IMR-90 (cell line): ENCODE measurements at regions not wholly inside any gene's neighbourhood (a gene's known extent, or its start where the extent isn't known, plus 50 kb on each side); places are given as distances from the start of the nearest gene placed in this dataset.

Experiments
- ATAC-seq: fragments of 200-7000 bp; cut with Tn5 transposase; 2 replicates; pipeline ENCODE4 v1.9.1; 2020; ENCODE audit warnings: low read depth, mild to moderate bottlenecking, moderate library complexity
- BruUV-seq: library from RNA; stranded (reverse); fragments of 400-500 nt; replicated peaks from 2 replicates; lab custom pipeline; 2021; lab: Mats Ljungman, UMichigan
- CTCF ChIA-PET: fragments of 300-600 bp; formaldehyde crosslinking; extraction: SDS; loops from one replicate; lab custom pipeline; 2021; ENCODE audit warnings: antibody characterized with exemption; lab: Yijun Ruan, JAX
- POLR2A ChIA-PET: fragments of 300-600 bp; sonication (Branson Sonifier 250); formaldehyde crosslinking; loops from one replicate; lab custom pipeline; 2022; ENCODE audit warnings: antibody characterized with exemption; ENCODE audit not compliant: unreplicated experiment; lab: Charles Lee
- DNase-seq: peaks from one replicate; pipeline ENCODE4 v3.0.0; 2013
- H2AFZ ChIP-seq: replicated peaks from 2 replicates; pipeline ENCODE3; 2013; ENCODE audit warnings: low read length, mild to moderate bottlenecking; ENCODE audit not compliant: poor library complexity
- H2AK5ac ChIP-seq: 2 replicates; pipeline ENCODE4 v1.6.1; 2013; ENCODE audit warnings: low read depth, low read length, inconsistent platforms
- H2AK9ac ChIP-seq: replicated peaks from 2 replicates; pipeline ENCODE3; 2013; ENCODE audit warnings: mild to moderate bottlenecking, low read depth, low read length, moderate library complexity; ENCODE audit not compliant: poor library complexity
- H2BK120ac ChIP-seq: 2 replicates; pipeline ENCODE4 v1.6.1; 2013; ENCODE audit warnings: low read depth, low read length, inconsistent platforms
- H2BK15ac ChIP-seq: 3 replicates; pipeline ENCODE4 v1.6.1; 2013; ENCODE audit warnings: low read depth, low read length, inconsistent platforms
- H2BK20ac ChIP-seq: 2 replicates; pipeline ENCODE4 v1.6.1; 2013; ENCODE audit warnings: low read depth, mild to moderate bottlenecking, inconsistent platforms, low read length, moderate library complexity
- H2BK5ac ChIP-seq: 2 replicates; pipeline ENCODE4 v1.6.1; 2013; ENCODE audit warnings: mild to moderate bottlenecking, low read depth, low read length, inconsistent platforms; ENCODE audit not compliant: poor library complexity, severe bottlenecking
- H3K14ac ChIP-seq: replicated peaks from 2 replicates; pipeline ENCODE4 v1.6.1; 2013; ENCODE audit warnings: low read depth, low read length, inconsistent platforms
- H3K18ac ChIP-seq: 2 replicates; pipeline ENCODE4 v1.6.1; 2013; ENCODE audit warnings: low read depth, low read length, control low read depth
- H3K23ac ChIP-seq: 2 replicates; pipeline ENCODE4 v1.6.1; 2013; ENCODE audit warnings: low read depth, low read length, inconsistent platforms
- H3K27ac ChIP-seq: 2 replicates; pipeline ENCODE4 v1.5.1; 2013; ENCODE audit warnings: mild to moderate bottlenecking, control low read depth, low read length; ENCODE audit not compliant: insufficient read depth
- H3K27me3 ChIP-seq: 2 replicates; pipeline ENCODE4 v1.6.1; 2013; ENCODE audit warnings: low read length; ENCODE audit not compliant: control insufficient read depth, insufficient read depth
- H3K36me3 ChIP-seq: 2 replicates; pipeline ENCODE4 v1.6.1; 2013; ENCODE audit warnings: low read length, mixed read lengths; ENCODE audit not compliant: control insufficient read depth, insufficient read depth
- H3K4ac ChIP-seq: 2 replicates; pipeline ENCODE4 v1.6.1; 2013; ENCODE audit warnings: low read depth, low read length, inconsistent platforms
- H3K4me1 ChIP-seq: 2 replicates; pipeline ENCODE4 v1.6.1; 2013; ENCODE audit warnings: low read length, mixed read lengths; ENCODE audit not compliant: control insufficient read depth, insufficient read depth
- H3K4me2 ChIP-seq: 2 replicates; pipeline ENCODE4 v1.6.1; 2013; ENCODE audit warnings: low read depth, mild to moderate bottlenecking, control low read depth, low read length, moderate library complexity
- H3K4me3 ChIP-seq: 2 replicates; pipeline ENCODE4 v1.5.1; 2013; ENCODE audit warnings: low read depth, mild to moderate bottlenecking, control low read depth, low read length, moderate library complexity; ENCODE audit not compliant: insufficient read depth
- H3K56ac ChIP-seq: 2 replicates; pipeline ENCODE4 v1.6.1; 2013; ENCODE audit warnings: low read length, inconsistent platforms; ENCODE audit not compliant: insufficient read depth; ENCODE audit errors: extremely low read depth
- H3K79me1 ChIP-seq, 2 experiments: 2 replicates each; pipeline ENCODE4 v1.6.1; 2013; ENCODE audit warnings: low read length in 2 of 2, inconsistent platforms in 1 of 2, low read depth in 1 of 2
- H3K9ac ChIP-seq: 2 replicates; pipeline ENCODE4 v1.6.1; 2013; ENCODE audit warnings: low read depth, low read length, control low read depth
- H3K9me1 ChIP-seq: 2 replicates; pipeline ENCODE4 v1.6.1; 2013; ENCODE audit warnings: low read length, inconsistent platforms; ENCODE audit not compliant: insufficient read depth
- H3K9me3 ChIP-seq: 2 replicates; pipeline ENCODE4 v1.6.1; 2013; ENCODE audit warnings: low read length; ENCODE audit not compliant: control insufficient read depth, insufficient read depth
- H4K20me1 ChIP-seq: 2 replicates; pipeline ENCODE4 v1.6.1; 2013; ENCODE audit warnings: low read length, inconsistent platforms; ENCODE audit not compliant: insufficient read depth
- H4K5ac ChIP-seq: 2 replicates; pipeline ENCODE4 v1.6.1; 2013; ENCODE audit warnings: mild to moderate bottlenecking, low read depth, low read length, control low read depth
- H4K8ac ChIP-seq, 2 experiments: 2 replicates each; pipeline ENCODE4 v1.6.1; 2013; ENCODE audit warnings: low read depth in 2 of 2, low read length in 2 of 2, control low read depth in 1 of 2, inconsistent platforms in 1 of 2
- H4K91ac ChIP-seq: 2 replicates; pipeline ENCODE4 v1.6.1; 2013; ENCODE audit warnings: low read depth, low read length, inconsistent platforms; ENCODE audit not compliant: insufficient read depth
- BHLHE40 ChIP-seq: fragments of 150-350 bp; IDR thresholded peaks from 2 replicates; pipeline ENCODE4 v1.6.1; 2016; ENCODE audit warnings: mild to moderate bottlenecking, low read depth, low read length
- CEBPB ChIP-seq: IDR thresholded peaks from 2 replicates; pipeline ENCODE4 v1.6.1; 2012; ENCODE audit warnings: low read depth, low read length, improper control_type of control experiment
- CHD1 ChIP-seq: IDR thresholded peaks from 2 replicates; pipeline ENCODE4 v1.6.1; 2012; ENCODE audit warnings: low read depth, low read length, improper control_type of control experiment
- CTCF ChIP-seq: conservative IDR thresholded peaks from 2 replicates; pipeline ENCODE4 v1.5.1; 2012; ENCODE audit warnings: mild to moderate bottlenecking, low read depth, low read length, improper control_type of control experiment
- ELK1 ChIP-seq: fragments of 150-350 bp; IDR thresholded peaks from 2 replicates; pipeline ENCODE4 v1.6.1; 2016; ENCODE audit warnings: low read depth, mild to moderate bottlenecking, low read length, moderate library complexity, borderline replicate concordance
- FOS ChIP-seq: fragments of 150-350 bp; IDR thresholded peaks from 2 replicates; pipeline ENCODE4 v1.6.1; 2016; ENCODE audit warnings: low read depth, low read length
- MAFK ChIP-seq: IDR thresholded peaks from 2 replicates; pipeline ENCODE4 v1.6.1; 2012; ENCODE audit warnings: low read depth, low read length, improper control_type of control experiment
- MAZ ChIP-seq: IDR thresholded peaks from 2 replicates; pipeline ENCODE4 v1.6.1; 2012; ENCODE audit warnings: low read depth, mild to moderate bottlenecking, low read length, improper control_type of control experiment, moderate library complexity, borderline replicate concordance
- MXI1 ChIP-seq: IDR thresholded peaks from 2 replicates; pipeline ENCODE4 v1.6.1; 2012; ENCODE audit warnings: low read depth, mild to moderate bottlenecking, low read length, moderate library complexity, borderline replicate concordance
- NFE2L2 ChIP-seq: fragments of 150-350 bp; IDR thresholded peaks from 2 replicates; pipeline ENCODE4 v1.6.1; 2016; ENCODE audit warnings: low read depth, mild to moderate bottlenecking, low read length
- POLR2A ChIP-seq: IDR thresholded peaks from 2 replicates; pipeline ENCODE4 v1.6.1; 2012; ENCODE audit warnings: mild to moderate bottlenecking, low read depth, low read length
- RAD21 ChIP-seq: IDR thresholded peaks from 2 replicates; pipeline ENCODE4 v1.6.1; 2012; ENCODE audit warnings: low read length, improper control_type of control experiment
- RCOR1 ChIP-seq: IDR thresholded peaks from 2 replicates; pipeline ENCODE4 v1.6.1; 2012; ENCODE audit warnings: mild to moderate bottlenecking, low read length, improper control_type of control experiment; ENCODE audit not compliant: insufficient replicate concordance
- RFX5 ChIP-seq: IDR thresholded peaks from 2 replicates; pipeline ENCODE4 v1.8.0; 2012; ENCODE audit warnings: low read depth, mild to moderate bottlenecking, low read length, moderate library complexity
- SMC3 ChIP-seq: fragments of 150-350 bp; IDR thresholded peaks from 2 replicates; pipeline ENCODE4 v1.6.1; 2016; ENCODE audit warnings: low read depth, mild to moderate bottlenecking, antibody characterized with exemption, low read length, moderate library complexity
- USF2 ChIP-seq: fragments of 150-350 bp; IDR thresholded peaks from 2 replicates; pipeline ENCODE4 v1.6.1; 2017; ENCODE audit warnings: mild to moderate bottlenecking, antibody characterized with exemption, low read length, low read depth
- WGBS, 2 experiments: methylation state at CpG; one replicate each; pipeline versions ENCODE4 v1.1.5 to v1.1.7; 2013; ENCODE audit warnings: missing lambda C conversion rate in 2 of 2; ENCODE audit not compliant: insufficient read length in 1 of 2; ENCODE audit errors: extremely low coverage in 2 of 2; 5-methylcytosine and 5-hydroxymethylcytosine counted together
- dilution Hi-C: fragments of 300-500 bp; cut with HindIII; formaldehyde crosslinking; loops from one replicate; pipeline ENCODE4 v1.14.3; 2018; ENCODE audit warnings: low sequenced_read_pairs; ENCODE audit not compliant: unreplicated experiment
- in situ Hi-C: fragments of 300-500 bp; cut with MboI; formaldehyde crosslinking; loops from 3 replicates; pipeline ENCODE4 v1.14.3; 2019; ENCODE audit warnings: low sequenced_read_pairs, inconsistent platforms, mixed read lengths
- intact Hi-C: fragments of 100-400 bp; cut with micrococcal nuclease; formaldehyde crosslinking; loops from 2 replicates; pipeline ENCODE4 v1.10.0; 2022

- Histone ChIP-seq H4K20me1 (no peaks in the 10 kb centered on the region), H3K79me1 (no peaks in the 10 kb centered on the region), H3K4me2 (no peak overlapping the region), H3K9me1 (no peaks in the 10 kb centered on the region), H2AK5ac (no peak overlapping the region), H4K8ac (no peak overlapping the region), H2BK5ac (no peak overlapping the region), H2AK9ac (no peak overlapping the region), H2BK120ac (no peak overlapping the region), H3K27me3 (no peaks in the 10 kb centered on the region), H3K36me3 (no peaks in the 10 kb centered on the region), H3K4ac (no peak overlapping the region), H3K18ac (no peak overlapping the region), H3K4me1 (no peaks in the 10 kb centered on the region), H2BK20ac (no peak overlapping the region), H2BK15ac (no peak overlapping the region), H3K14ac (no peak overlapping the region), H3K4me3 (no peak overlapping the region), H3K56ac (no peak overlapping the region), H3K27ac (no peak overlapping the region), H4K91ac (no peak overlapping the region), H3K9me3 (peaks cover 42% of the 10 kb centered on the region), H3K9ac (no peak overlapping the region), H4K5ac (no peak overlapping the region), H2AFZ (no peak overlapping the region), H3K23ac (no peak overlapping the region)
- DNase-seq: no peak
- TF ChIP-seq CTCF: no peak
- no peak for TF ChIP-seq CHD1
- TF ChIP-seq USF2: no peak
- no peak for TF ChIP-seq BHLHE40
- TF ChIP-seq POLR2A: no peak
- no peak for TF ChIP-seq MAFK
- TF ChIP-seq SMC3: no peak
- no peak for TF ChIP-seq CEBPB
- no peak for TF ChIP-seq RFX5
- TF ChIP-seq FOS: no peak
- TF ChIP-seq RCOR1: no peak
- TF ChIP-seq ELK1: no peak
- no peak for TF ChIP-seq RAD21
- no peak for TF ChIP-seq NFE2L2
- TF ChIP-seq MXI1: no peak
- TF ChIP-seq MAZ: no peak
- dilution Hi-C loops (no loop called here), in situ Hi-C loops (no loop called here), intact Hi-C loops (no loop called here)
- WGBS, 2 experiments: 56% methylated on average over 6 of the region's 9 CpGs; no CpG with 5 or more reads in 1 of the 2 experiments
- no TSS peak for BruUV-seq
- CTCF ChIA-PET: no interaction called here
- no peak for ATAC-seq
- POLR2A ChIA-PET: no interaction called here
Measured at GRCh38 chr5:3382782-3383181, 212.8 kb upstream of the IRX1 start.
